Renal cortical epithelial cell (primary cell): ENCODE measurements at regions not wholly inside any gene's neighbourhood (a gene's known extent, or its start where the extent isn't known, plus 50 kb on each side); places are given as distances from the start of the nearest gene placed in this dataset.

ENCODE experiments used
- DNase-seq: peaks from one replicate; pipeline ENCODE4 v3.0.0-alpha.2; 2011; ENCODE audit warnings: low read depth

DNA sequence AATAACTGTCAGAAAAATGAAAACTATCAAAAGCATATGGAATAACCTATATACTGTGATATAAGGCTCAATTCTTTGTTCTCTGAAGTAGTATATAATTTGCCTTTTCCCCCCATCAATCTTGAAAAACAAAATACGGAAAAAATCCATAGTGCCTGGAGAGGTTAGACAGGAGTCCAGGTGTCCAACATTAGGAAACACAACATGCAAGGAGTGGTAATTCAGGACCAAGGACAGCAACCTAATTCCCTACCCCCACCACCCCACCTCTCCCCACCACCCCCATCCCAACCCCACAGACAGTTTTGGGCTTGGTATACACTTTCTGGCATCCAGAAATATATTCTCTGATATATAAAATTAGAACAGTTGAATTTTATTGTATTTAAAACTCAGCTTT is 55.1 kb upstream of the SLC25A26 start:
- no peak for DNase-seq

DNA sequence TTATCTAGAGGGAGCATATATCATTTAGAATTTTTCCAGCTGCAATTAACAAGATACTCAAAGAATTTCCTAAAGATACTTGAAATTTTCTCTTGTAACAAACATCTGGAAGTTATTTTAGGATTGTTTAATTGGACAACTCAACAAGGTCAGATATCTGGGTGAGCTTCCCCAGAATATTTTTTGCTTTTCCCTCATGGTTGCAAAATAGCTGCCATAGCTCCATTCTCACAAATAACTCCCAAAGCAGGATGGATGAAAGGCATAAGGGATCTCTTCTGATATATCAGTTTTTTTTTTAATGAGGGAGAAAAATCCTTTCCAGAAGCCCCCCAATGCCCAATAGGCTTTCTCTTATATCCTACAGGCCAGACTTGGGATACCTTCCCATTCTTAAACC is 56.6 kb upstream of the SLC25A26 start:
- DNase-seq, result no peak

GRCh38 chr3:66163222-66163621 is 57.6 kb upstream of the SLC25A26 start:
- DNase-seq, result no peak

DNA sequence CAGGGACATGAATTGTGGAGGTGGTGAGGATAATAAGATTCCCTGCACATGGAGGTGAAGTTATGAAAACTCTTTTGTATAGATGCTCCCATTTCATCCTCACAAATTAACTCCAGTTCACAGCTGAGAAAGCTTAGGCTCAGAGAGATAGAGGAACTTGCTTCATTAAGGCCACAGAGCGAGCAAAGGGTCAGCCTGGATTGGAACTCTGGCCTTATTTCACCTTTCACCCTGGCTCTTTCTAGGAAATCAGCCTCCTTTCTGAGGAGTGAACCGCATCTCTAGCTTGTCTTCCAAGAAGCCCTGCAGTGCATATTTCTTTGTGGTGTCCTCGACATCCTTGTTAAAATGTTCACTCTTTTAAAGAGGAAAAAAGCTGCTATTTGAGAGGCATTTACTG is 58.0 kb upstream of the SLC25A26 start:
- no peak for DNase-seq

DNA sequence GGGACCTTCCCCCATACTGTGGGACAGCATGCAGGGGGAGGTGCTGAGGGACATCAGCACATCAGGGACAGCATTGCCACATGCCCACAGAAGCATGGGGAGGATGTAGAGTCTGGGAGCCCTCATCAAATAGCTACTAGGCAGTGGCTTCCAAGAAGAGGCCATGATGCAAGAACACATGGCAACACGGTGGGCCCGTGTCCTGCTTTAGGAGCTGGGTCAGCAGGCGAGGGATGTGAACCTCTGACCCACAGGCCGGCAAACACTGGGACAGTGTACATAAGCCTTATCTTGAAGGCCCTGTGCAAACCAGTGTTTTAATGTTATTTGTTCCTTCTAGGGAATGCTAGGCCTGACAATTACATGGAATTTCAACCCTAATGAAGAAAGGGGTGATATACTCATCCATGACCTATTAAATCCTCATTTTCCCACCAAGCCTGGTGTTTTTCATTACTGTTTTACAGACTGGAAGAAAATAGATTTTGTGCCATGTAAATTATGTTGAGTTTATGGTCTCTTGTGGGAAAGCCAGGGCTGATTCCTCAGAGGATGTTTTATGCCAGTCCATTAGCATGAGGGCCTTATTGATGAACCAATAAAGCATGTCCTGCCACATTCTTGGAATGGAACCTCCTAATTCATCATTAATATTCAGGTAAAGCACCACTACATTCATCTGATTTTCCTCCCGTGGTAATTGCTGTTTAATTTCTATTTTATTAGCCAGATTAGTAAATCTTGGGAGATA is 61.7 kb upstream of the SLC25A26 start:
- no peak for DNase-seq

GRCh38 chr3:66154444-66154861 is 66.3 kb upstream of the SLC25A26 start:
- DNase-seq, result peak; percentile 10

- peak; percentile 82 for DNase-seq
Observed at GRCh38 chr3:66153481-66154443, 67.0 kb upstream of the SLC25A26 start.

DNA sequence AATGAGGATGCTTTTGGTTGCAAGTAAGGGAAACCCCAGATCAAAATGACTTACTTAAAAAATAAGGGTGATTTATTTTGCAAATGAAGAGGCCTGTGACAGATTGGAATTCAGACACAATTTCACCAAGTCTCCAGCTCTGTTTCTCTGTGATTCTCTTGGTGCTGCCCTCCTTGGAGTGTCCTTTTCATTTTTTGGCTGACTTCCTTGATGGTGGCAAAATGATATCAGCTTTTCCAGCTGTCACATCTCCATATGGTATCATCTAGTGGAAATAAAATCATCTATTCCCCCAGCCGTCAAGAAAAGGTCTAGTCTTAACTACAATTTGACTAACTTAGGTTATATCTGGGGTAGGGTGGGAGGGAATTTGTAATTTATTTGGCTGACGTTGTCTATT is 68.5 kb upstream of the SLC25A26 start:
- DNase-seq, result no peak

DNA sequence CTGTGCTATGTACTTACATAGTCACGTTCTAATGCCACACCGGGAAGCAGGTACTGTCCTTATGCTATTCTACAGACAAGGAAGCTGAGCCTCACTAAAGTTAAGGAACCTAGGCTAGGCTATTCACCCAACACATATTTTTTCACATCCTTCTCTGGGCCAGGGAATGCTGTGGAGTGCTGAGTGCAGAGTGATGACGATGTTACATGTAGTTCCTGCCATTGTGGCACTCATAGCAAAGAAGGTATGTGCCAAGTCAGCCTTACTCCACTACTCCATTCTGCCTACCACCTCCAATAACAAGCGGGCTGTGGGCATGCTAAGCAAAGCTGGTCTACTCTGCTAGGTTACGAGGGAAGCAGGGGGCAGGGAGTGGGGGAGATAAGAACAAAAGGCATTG is 69.8 kb upstream of the SLC25A26 start:
- no peak for DNase-seq

DNA sequence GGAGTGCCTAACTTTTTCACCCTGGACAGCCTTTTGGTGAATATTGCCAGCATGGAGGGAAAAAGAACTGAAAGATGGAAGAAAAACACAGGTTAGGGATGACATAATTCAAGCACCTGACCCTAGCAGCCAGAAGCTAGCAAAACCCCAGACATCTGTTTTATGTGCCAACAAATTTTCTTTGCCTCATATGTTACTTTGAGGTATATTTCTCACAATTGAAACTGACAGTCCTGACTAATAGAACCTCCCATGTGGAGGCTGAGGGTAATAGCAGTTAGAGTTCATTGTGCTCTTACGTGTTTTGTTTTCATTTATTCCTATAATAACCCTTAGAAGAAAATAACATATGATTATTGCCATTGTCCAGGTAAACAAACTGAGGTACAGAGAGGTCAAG is 71.5 kb upstream of the SLC25A26 start:
- DNase-seq, result no peak

DNA sequence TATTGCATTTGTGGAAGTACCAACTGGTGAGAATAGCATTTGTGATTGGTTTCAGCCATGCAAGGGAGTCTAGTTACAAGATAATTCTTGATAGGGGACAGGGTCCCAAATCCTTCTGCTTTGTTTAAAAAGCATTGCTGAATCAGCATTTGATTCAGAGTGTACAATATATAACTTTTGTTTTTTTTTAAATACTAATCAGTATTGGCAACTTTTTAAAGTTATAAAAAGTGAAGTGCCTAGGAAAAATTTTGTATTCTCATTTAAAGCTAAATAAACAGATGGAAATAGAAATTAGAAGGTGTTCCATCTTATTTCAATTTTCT is 75.4 kb upstream of the SLC25A26 start:
- no peak for DNase-seq

DNA sequence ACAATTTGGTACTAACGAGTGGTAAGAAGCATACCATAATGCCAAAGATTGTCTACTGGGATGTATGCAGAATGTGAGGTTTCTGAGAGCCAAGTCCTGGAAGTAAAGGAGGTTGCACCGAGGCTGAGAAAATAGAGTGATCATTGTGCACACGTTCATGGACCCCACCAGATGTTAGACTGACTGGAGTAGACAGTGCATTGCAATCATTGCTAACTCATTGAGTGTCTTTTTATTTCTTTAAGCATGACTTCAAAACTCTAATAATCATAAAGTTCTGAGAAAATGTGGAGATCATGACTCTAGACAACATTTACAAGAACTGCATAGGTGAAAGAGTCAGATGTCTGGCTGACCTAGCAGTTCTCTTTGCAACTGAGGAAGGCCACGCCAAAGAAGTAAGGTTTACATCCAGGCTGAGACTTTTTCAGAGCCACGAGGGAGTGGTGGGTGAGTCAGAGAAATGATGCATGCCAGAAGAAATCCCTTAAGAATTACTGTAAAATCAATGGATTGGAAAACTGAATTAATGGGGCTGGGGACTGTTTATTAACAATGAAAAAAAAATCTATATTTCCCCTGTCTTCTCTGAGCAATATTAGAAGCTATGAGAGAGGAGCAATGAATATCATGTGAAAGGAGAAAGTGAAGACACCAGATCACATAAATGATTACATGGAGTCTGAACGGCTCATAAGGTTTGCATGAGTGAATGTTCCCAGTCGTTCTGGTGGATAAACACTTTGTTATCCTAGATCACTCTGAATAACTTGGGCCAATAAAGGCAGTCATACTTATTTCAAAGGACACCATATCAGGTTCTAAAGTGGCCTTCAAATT is 76.0 kb upstream of the SLC25A26 start:
- DNase-seq, result peak; percentile 78

GRCh38 chr3:66142079-66142478 is 78.7 kb upstream of the SLC25A26 start:
- DNase-seq, result no peak

GRCh38 chr3:66140743-66141372 is 79.9 kb upstream of the SLC25A26 start:
- DNase-seq, result peak; percentile 91

DNA sequence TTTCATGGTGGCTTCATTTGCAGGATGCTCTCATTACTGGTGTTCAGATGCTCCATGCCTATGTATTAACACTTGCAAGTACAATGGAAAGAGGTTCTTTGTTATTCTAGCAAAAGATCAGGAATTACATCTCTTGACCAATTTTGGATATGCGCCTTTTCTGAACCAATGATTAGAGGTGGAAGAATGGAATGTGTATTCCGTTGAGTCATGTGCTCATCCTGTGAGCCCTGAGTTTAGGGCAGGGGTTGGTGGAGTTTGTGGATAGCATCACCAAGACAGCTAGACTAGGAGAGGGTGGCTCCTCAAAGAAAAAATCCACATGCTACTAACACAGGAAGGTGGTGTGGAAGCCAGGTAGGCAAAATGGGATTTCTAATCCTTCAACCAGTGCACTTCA is 80.7 kb upstream of the SLC25A26 start:
- DNase-seq, result no peak

DNA sequence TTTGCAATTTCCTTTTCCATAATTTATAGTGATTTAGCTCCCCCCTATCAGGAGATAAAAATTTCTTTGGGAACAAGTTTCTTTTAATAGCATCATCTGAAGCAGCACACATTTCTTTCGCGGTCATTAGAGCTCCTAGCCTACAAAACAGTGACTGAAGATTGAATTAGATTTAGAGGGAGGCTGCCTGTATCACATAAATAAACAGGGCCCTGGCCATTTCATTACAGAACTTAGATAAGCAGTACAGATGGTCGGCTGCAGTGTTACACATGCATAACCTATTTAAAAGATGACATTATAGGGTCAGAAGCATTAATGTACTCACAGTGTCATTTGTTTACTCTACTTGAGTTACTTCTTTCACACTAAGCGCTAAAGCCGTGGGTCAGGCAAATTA is 81.4 kb upstream of the SLC25A26 start:
- DNase-seq, result no peak

DNA sequence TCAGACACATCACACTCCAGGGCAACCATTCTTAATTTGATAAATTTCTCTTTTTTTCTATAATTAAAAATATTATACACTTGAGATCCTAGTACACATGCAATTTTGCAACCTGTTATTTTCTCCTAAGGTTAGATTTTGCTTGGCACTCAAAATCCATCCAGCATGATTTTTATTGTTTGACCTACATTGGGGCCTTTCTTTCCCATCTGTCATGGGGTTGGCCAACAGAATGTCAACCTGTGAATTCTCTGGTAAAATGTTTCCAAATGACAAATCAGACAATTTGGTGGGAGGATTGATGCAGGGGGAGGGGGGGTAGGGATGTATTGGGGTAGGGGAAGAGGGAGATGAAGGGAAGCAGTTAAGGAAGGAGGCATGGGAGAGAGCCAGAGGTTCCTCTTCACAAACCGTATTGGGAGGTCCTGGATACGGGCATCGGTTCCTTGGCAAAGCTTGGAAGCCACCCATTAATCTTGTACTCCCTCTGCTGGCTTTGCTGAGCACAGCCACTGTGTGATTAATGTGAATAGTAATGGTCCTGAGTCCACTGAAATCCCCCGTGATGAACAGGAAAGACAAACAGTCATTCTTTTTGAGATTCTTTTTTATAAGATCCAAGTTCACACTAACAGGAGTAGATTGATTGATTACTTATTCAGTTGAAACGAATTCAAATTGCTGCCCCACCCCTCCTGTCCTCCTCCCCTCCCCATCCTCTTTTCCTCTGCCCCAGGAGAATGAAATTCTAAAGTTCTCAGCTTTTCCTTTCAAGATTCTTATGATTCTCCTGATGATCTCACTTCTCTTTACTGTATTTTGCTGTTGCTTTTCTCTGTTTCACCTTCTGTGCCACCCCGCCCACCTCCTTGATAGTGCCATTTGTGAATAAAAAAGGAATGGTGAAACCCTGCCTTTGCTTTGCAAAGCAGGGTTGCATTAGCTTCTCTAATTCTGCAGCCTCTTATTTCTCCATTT is 82.2 kb upstream of the SLC25A26 start:
- DNase-seq, result peak; percentile 61

- no peak for DNase-seq
Observed at GRCh38 chr3:66136597-66136996, 84.2 kb upstream of the SLC25A26 start.

GRCh38 chr3:66133853-66134445 is 86.9 kb upstream of the SLC25A26 start:
- no peak for DNase-seq
